Esophagus muscularis mucosa (tissue), 3 donors: ENCODE measurements at regions not wholly inside any gene's neighbourhood (a gene's known extent, or its start where the extent isn't known, plus 50 kb on each side); places are given as distances from the start of the nearest gene placed in this dataset.
A peak's percentile ranks its signal among the peaks of the same experiment; 100 is the strongest.

Source experiments
- POLR2A ChIP-seq: fragments of 450-650 bp; IDR thresholded peaks from one replicate; pipeline ENCODE4 v1.6.1; 2017; ENCODE audit warnings: antibody characterized with exemption, moderate library complexity, mild to moderate bottlenecking, low read depth
- POLR2AphosphoS5 ChIP-seq, 2 donors: sonication (generic); formaldehyde crosslinking; IDR thresholded peaks; one replicate each; pipeline ENCODE4 v1.6.1; 2017; ENCODE audit warnings: antibody characterized with exemption in 2 of 2
- TF ChIP-seq, protein P1 (sequence below), 3 experiments: fragments of 200-600 bp in 2 of 3; fragments of 450-650 bp in 1 of 3; sonication (generic) in 2 of 3; IDR thresholded peaks; one replicate each; pipeline ENCODE4 v1.5.1; 2017 to 2019; ENCODE audit warnings: antibody characterized with exemption in 3 of 3, mild to moderate bottlenecking in 2 of 3, moderate library complexity in 1 of 3

GRCh38 chr10:33509231-33509831 lies 174.9 kb upstream of the NRP1 start:
- TF ChIP-seq, protein P1, sequence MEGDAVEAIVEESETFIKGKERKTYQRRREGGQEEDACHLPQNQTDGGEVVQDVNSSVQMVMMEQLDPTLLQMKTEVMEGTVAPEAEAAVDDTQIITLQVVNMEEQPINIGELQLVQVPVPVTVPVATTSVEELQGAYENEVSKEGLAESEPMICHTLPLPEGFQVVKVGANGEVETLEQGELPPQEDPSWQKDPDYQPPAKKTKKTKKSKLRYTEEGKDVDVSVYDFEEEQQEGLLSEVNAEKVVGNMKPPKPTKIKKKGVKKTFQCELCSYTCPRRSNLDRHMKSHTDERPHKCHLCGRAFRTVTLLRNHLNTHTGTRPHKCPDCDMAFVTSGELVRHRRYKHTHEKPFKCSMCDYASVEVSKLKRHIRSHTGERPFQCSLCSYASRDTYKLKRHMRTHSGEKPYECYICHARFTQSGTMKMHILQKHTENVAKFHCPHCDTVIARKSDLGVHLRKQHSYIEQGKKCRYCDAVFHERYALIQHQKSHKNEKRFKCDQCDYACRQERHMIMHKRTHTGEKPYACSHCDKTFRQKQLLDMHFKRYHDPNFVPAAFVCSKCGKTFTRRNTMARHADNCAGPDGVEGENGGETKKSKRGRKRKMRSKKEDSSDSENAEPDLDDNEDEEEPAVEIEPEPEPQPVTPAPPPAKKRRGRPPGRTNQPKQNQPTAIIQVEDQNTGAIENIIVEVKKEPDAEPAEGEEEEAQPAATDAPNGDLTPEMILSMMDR (IDR thresholded peaks at IDR 0.05) = no peak
- TF ChIP-seq POLR2A (no peak), POLR2AphosphoS5 (IDR thresholded peaks at IDR 0.05) (peak in 1 of 2 donors; percentile 53)
